LNCAP (cell line): ENCODE measurements at regions not wholly inside any gene's neighbourhood (a gene's known extent, or its start where the extent isn't known, plus 50 kb on each side); places are given as distances from the start of the nearest gene placed in this dataset.

Experiments
- TF ChIP-seq, protein P1 (sequence below): fragments of 450-650 bp; IDR thresholded peaks from 2 replicates; pipeline ENCODE4 v1.5.1; 2017; ENCODE audit warnings: mild to moderate bottlenecking

DNA sequence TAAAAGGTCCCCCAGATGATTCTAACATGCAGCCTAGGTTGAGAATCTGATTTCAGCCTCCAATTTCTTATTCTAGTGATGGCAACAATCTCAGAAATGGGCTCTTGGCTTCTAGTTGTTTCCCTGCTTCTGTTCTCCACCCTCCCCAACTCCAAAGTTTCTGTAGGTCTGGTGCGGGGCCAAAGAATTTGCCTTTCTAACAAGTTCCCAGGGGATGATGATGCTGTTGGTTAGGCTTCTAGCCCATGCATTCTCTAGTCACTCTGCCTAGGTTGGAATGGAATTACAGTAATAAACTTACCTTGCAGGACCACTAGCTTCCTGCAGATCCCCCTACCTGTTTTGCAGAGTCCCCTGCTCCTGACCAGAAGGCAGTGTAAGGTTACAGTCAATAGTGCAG lies 103.2 kb upstream of the PPP2R3A start:
- TF ChIP-seq, protein P1, sequence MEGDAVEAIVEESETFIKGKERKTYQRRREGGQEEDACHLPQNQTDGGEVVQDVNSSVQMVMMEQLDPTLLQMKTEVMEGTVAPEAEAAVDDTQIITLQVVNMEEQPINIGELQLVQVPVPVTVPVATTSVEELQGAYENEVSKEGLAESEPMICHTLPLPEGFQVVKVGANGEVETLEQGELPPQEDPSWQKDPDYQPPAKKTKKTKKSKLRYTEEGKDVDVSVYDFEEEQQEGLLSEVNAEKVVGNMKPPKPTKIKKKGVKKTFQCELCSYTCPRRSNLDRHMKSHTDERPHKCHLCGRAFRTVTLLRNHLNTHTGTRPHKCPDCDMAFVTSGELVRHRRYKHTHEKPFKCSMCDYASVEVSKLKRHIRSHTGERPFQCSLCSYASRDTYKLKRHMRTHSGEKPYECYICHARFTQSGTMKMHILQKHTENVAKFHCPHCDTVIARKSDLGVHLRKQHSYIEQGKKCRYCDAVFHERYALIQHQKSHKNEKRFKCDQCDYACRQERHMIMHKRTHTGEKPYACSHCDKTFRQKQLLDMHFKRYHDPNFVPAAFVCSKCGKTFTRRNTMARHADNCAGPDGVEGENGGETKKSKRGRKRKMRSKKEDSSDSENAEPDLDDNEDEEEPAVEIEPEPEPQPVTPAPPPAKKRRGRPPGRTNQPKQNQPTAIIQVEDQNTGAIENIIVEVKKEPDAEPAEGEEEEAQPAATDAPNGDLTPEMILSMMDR: no peak

DNA sequence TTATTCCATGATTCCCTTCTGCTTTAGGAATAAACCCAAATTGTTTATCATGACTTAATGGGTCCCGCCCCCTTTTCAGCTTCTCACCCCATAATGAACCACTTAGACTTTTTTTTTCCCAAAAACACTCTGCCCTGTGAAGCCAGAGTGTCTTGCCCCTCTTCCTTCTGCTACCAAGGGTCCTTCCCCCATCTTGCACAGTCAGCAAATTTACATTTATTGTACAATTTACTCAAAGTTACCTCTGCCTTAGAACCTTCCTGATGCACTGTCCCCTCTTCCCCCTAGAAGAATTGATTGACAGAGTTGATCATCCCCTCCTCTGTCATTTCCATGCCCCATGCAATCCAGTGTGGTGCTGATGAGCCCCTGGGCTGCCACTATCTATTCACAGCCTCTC lies 101.5 kb upstream of the PPP2R3A start:
- TF ChIP-seq, protein P1: no peak

DNA sequence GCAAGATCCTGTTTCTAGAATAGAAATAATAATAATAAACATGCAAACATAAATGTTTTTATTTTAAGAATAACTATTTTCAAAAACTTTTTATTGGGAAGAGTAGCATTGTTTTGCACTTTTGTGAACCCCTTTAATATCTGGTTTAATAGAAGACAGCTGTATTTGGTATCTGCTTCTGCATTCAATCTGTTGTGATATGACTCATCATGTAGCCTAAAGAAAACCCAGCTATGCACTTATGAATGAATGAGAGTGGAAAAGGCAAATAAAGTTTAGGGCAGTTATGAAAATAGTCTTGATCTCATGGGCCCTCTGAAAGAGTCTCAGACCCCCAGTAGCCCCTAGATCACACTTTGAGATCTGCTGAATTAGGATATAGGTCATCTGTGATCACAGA lies 100.4 kb upstream of the PPP2R3A start:
- TF ChIP-seq, protein P1: no peak

DNA sequence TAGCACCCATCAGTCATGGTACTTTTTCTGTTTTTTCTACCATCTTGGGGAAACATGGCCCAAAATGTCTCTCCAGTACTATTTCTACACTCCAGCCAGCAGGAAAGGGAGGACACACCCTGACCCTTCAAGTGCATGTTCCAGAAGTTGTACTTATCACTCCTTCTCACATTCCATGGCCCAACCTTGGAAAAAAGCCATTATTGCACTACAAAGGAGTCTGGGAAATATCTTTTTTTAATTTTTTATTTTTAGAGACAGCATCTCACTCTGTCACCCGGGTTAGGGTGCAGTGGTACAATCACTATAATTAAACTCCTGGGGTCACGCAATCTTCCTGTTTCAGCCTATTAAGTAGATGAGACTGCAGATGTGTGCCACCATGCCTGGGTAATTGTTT lies 100.0 kb upstream of the PPP2R3A start:
- TF ChIP-seq, protein P1: no peak

DNA sequence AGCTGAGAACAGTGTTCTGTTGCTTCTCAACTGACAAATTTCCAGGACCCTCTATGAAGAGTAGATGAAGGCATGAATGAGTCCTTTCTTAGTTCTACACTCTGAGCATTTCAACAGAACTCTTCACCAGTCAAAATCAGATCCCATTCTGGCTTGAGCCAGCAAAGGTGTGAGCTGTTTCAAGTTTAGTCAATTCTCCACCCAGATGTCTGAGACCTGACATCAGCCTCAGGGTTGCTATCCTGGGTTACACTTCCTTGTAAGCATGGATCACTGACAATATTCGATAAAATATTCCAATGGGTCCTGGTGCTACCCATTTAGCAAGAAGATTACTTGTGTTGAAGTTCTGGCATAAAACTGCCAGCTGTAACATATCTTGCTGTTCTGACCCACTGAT lies 97.6 kb upstream of the PPP2R3A start:
- TF ChIP-seq, protein P1: no peak

DNA sequence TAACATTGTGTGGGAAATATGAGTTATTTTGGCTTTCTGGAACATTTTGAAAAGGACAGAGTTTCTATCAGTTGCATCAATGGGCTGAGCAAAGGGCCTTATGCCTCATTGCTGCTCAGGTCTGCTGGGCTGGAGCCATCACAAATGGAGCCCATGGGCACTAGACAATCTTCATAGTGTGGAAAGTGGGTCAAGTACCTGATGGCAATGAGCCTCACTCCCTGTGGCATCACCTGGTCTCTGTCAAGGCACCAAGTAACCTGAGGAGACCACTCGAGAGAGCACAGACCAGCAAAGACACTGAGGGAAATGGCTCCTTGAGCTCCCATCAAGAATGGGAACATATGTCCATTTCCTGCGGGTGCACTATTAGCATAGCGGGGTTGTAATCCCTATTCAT lies 96.7 kb upstream of the PPP2R3A start:
- TF ChIP-seq, protein P1: no peak

DNA sequence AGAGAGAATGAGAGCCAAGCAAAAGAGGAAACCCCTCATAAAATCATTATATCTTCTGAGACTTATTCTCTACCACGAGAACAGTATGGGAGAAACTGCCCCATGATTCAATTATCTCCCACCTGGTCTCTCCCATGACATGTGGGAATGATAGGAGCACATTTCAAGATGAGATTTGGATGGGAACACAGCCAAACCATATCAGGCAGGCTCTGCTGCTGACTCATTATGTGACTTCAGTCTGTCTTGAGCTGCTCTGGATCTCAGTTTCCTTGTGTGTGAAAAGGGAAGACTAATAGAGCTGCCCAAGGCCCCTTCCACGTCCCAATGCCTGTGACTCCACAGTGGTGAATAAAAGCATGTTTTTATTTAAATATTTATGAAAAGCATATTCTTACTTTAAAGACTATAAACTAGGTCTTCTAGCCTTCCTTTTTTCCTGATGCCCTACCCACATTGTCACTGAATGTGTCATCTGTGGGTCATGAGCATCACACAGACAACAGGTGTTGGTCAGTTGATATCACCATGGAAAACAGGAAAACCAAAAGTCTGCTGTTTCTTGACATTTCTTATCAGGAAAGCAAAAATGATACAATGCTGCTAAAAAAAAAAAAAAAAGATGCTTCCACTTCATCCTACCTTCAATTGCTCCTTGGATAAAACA lies 96.0 kb upstream of the PPP2R3A start:
- TF ChIP-seq, protein P1: no peak

DNA sequence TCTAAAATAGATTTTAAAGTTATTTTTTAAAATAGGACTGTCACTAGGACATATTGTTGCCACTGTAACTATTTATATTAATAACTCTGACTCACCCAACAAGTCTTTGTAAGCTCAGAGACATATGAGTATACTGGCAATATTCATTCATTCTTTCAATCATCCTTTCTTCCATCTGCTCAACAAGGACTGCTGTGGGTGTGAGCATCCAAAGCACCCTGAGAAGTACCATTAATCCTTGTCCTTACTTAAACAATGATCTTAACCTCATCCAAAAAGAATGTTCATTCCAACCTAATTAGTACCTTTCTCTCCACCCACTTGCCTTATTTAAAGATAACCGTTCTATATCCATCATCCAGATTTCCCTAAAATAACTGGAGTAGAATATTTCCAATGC lies 94.2 kb upstream of the PPP2R3A start:
- TF ChIP-seq, protein P1: no peak
